ENCODE measurements at regions not wholly inside any gene's neighbourhood (a gene's known extent, or its start where the extent isn't known, plus 50 kb on each side); places are given as distances from the start of the nearest gene placed in this dataset.

DNA sequence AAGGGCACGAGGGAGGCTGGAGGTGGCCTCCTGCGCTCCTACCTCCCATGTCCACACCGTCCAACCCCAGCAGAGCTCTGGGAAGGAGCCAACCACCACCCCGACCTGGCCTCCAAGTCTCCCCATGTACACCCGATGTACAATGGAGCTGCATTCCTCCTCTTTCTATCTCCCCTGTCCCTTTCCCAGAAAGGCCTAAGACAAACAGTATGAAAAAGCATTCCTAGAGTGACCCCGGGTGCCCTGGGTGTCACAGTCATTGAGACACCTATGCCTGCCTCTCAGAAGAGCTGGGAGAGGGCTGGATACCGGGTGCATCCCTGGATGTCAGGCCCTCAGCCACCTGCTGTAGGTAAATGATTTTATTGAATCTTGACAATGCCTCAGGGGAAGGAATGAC is 248.1 kb downstream of the EMX2 start:
- no peak overlapping the region for H2AFZ ChIP-seq (ENCODE audit: control insufficient read depth, low read depth, low read length)
- H3K9me3 ChIP-seq (replicated peaks; ENCODE audit: control insufficient read depth, insufficient read depth, low read length), result no peaks in the 10 kb centered on the region
- DNase-seq (ENCODE audit: low read depth, low spot score) (no peak), FAIRE-seq (no peak), ATAC-seq (no peak)
- no peak overlapping the region for H3K4me2 ChIP-seq (ENCODE audit: control insufficient read depth, insufficient read depth)
- no peak for TF ChIP-seq BACH1 (IDR thresholded peaks at IDR 0.05; ENCODE audit: borderline replicate concordance)
- H3K27ac ChIP-seq (ENCODE audit: control insufficient read depth, insufficient read depth), result no peak overlapping the region
- ChIA-PET POLR2A (no interaction called here), RAD21 (ENCODE audit: unreplicated experiment) (no interaction called here), SMC1A (ENCODE audit: uncharacterized antibody, unreplicated experiment) (no interaction called here), CTCF (no interaction called here)
- no peaks in the 10 kb centered on the region for H3K4me1 ChIP-seq (ENCODE audit: control insufficient read depth, insufficient read depth, low read length)
- BruUV-seq (replicated peaks), result no TSS peak
- 4% methylated on average over 7 of the region's 7 CpGs for WGBS (ENCODE audit: insufficient coverage, insufficient replicate concordance, low lambda C conversion rate, missing lambda C conversion rate)
- in situ Hi-C loops (cut with MboI), result no loop called here
- H3K4me3 ChIP-seq, result no peak overlapping the region
- intact Hi-C loops (cut with micrococcal nuclease; ENCODE audit: unreplicated experiment), result no loop called here
- H3K36me3 ChIP-seq (ENCODE audit: control insufficient read depth in 2 of 2, insufficient read depth in 2 of 2, low read length in 1 of 2), result no peaks in the 10 kb centered on the region
- no peak overlapping the region for H3K9ac ChIP-seq (ENCODE audit: control insufficient read depth, insufficient read depth, low read length)
- no peaks in the 10 kb centered on the region for H4K20me1 ChIP-seq (ENCODE audit: control insufficient read depth, insufficient read depth)
- no peaks in the 10 kb centered on the region for H3K79me2 ChIP-seq (ENCODE audit: control insufficient read depth, insufficient read depth, low read length)
- H3K27me3 ChIP-seq (replicated peaks in 1 of 2; ENCODE audit: control insufficient read depth in 2 of 2, insufficient read depth in 2 of 2, low read length in 1 of 2), result peaks cover 0 to 6% of the 10 kb centered on the region in 2 experiments; a peak in 3 of 4 replicates

DNA sequence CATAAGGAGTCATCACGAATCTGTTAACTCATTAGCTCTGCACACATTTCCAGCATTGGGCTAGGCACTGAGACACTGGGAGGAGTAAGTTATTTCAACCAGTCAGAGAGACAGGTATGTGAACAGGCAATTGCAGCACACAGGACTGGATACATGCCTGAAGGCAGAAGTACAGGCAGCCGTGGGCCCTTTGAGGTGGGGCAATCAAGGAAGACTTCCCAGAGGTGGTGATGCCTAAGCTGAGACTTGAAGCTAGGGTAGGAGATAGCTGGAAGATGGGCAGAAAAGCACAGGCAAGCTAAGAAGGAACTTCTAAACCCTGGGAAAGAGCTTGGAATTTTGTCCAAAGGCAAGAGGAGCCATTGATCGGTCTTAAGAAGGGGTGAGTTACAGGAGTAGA is 249.7 kb downstream of the EMX2 start:
- RAD21 ChIA-PET (ENCODE audit: unreplicated experiment), result no interaction called here
- TF ChIP-seq, protein P1, sequence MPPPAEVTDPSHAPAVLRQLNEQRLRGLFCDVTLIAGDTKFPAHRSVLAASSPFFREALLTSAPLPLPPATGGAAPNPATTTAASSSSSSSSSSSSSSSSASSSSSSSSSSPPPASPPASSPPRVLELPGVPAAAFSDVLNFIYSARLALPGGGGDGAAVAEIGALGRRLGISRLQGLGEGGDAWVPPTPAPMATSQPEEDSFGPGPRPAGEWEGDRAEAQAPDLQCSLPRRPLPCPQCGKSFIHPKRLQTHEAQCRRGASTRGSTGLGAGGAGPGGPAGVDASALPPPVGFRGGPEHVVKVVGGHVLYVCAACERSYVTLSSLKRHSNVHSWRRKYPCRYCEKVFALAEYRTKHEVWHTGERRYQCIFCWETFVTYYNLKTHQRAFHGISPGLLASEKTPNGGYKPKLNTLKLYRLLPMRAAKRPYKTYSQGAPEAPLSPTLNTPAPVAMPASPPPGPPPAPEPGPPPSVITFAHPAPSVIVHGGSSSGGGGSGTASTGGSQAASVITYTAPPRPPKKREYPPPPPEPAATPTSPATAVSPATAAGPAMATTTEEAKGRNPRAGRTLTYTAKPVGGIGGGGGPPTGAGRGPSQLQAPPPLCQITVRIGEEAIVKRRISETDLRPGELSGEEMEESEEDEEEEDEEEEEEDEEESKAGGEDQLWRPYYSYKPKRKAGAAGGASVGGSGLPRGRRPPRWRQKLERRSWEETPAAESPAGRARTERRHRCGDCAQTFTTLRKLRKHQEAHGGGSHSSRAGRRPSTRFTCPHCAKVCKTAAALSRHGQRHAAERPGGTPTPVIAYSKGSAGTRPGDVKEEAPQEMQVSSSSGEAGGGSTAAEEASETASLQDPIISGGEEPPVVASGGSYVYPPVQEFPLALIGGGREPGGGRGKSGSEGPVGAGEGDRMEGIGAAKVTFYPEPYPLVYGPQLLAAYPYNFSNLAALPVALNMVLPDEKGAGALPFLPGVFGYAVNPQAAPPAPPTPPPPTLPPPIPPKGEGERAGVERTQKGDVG (CRISPR knock-in tag; IDR thresholded peaks at IDR 0.05), result no peak
- TF ChIP-seq WRNIP1 (IDR thresholded peaks at IDR 0.05; ENCODE audit: borderline replicate concordance, low read depth, low read length), result no peak
- TF ChIP-seq, protein P2, sequence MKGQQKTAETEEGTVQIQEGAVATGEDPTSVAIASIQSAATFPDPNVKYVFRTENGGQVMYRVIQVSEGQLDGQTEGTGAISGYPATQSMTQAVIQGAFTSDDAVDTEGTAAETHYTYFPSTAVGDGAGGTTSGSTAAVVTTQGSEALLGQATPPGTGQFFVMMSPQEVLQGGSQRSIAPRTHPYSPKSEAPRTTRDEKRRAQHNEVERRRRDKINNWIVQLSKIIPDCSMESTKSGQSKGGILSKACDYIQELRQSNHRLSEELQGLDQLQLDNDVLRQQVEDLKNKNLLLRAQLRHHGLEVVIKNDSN (IDR thresholded peaks at IDR 0.05; ENCODE audit: borderline replicate concordance, extremely low read length, insufficient read depth, low read depth, low read length), result no peak
- no peak for TF ChIP-seq SUPT20H (IDR thresholded peaks at IDR 0.05; ENCODE audit: borderline replicate concordance, control insufficient read depth, low read depth, low read length)
- no peak for TF ChIP-seq ZNF384 (IDR thresholded peaks at IDR 0.05; ENCODE audit: borderline replicate concordance, low read depth, low read length)
- TF ChIP-seq POLR2AphosphoS2 (IDR thresholded peaks at IDR 0.05; ENCODE audit: low read depth, low read length), result no peak
- TF ChIP-seq RELB (IDR thresholded peaks at IDR 0.05; ENCODE audit: low read depth), result no peak
- no peak for TF ChIP-seq PAX5 (IDR thresholded peaks at IDR 0.05; ENCODE audit: borderline replicate concordance, low read depth, low read length)
- no peak for TF ChIP-seq USF2 (IDR thresholded peaks at IDR 0.05; ENCODE audit: borderline replicate concordance, low read depth, low read length)
- 13% methylated on average over 3 of the region's 3 CpGs for WGBS (ENCODE audit: insufficient coverage, insufficient replicate concordance, low lambda C conversion rate, missing lambda C conversion rate)
- no peaks in the 10 kb centered on the region for H3K9me3 ChIP-seq (replicated peaks; ENCODE audit: control insufficient read depth, insufficient read depth, low read length)
- H3K9ac ChIP-seq (ENCODE audit: control insufficient read depth, insufficient read depth, low read length), result no peak overlapping the region
- H3K4me3 ChIP-seq, result no peak overlapping the region
- in situ Hi-C loops (cut with MboI) (no loop called here), intact Hi-C loops (cut with micrococcal nuclease; ENCODE audit: unreplicated experiment) (no loop called here)
- H3K4me1 ChIP-seq (ENCODE audit: control insufficient read depth, insufficient read depth, low read length), result no peaks in the 10 kb centered on the region
- no peak for ATAC-seq
- no peak for FAIRE-seq
- H3K79me2 ChIP-seq (ENCODE audit: control insufficient read depth, insufficient read depth, low read length), result no peaks in the 10 kb centered on the region
- H3K36me3 ChIP-seq (ENCODE audit: control insufficient read depth in 2 of 2, insufficient read depth in 2 of 2, low read length in 1 of 2), result no peaks in the 10 kb centered on the region
- POLR2A ChIA-PET, result no interaction called here
- SMC1A ChIA-PET (ENCODE audit: uncharacterized antibody, unreplicated experiment), result interaction anchor here (0.7 kb wide), 1 partner anchor 9 kb away, joined by 3 read pairs; no protein-coding TSS in a partner anchor
- CTCF ChIA-PET, result interaction anchor here (0.5 kb wide), 1 partner anchor 275 kb away, joined by 3 read pairs; no protein-coding TSS in a partner anchor
- no TSS peak for BruUV-seq (replicated peaks)
- peaks cover 3 to 6% of the 10 kb centered on the region in 2 experiments for H3K27me3 ChIP-seq (replicated peaks in 1 of 2; ENCODE audit: control insufficient read depth in 2 of 2, insufficient read depth in 2 of 2, low read length in 1 of 2)
- no peak for DNase-seq (ENCODE audit: low read depth, low spot score)
- H3K4me2 ChIP-seq (ENCODE audit: control insufficient read depth, insufficient read depth), result no peak overlapping the region
- no peak overlapping the region for H2AFZ ChIP-seq (ENCODE audit: control insufficient read depth, low read depth, low read length)
- no peaks in the 10 kb centered on the region for H4K20me1 ChIP-seq (ENCODE audit: control insufficient read depth, insufficient read depth)
- no peak overlapping the region for H3K27ac ChIP-seq (ENCODE audit: control insufficient read depth, insufficient read depth)

Data from GM12878 (cell line).